ENCODE measurements at regions not wholly inside any gene's neighbourhood (a gene's known extent, or its start where the extent isn't known, plus 50 kb on each side); places are given as distances from the start of the nearest gene placed in this dataset.
"Not testable (repeated sequence)": the region's sequence is repeated elsewhere in the genome, so short reads cannot be mapped to it uniquely, and the experiment has no call there.

GRCh38 chr6:81300961-81301360, 451.5 kb downstream of the TENT5A start:
- Mint-ChIP-seq H3K36me3 (ENCODE audit: low read depth) (no peaks in the 10 kb centered on the region), H3K4me1 (no peaks in the 10 kb centered on the region), H3K27me3 (no peaks in the 10 kb centered on the region), H3K27ac (no peak overlapping the region), H3K4me3 (no peak overlapping the region), H3K9me3 (no peaks in the 10 kb centered on the region)
- intact Hi-C loops (cut with micrococcal nuclease), result no loop called here
- no peak for DNase-seq

GRCh38 chr6:81298751-81299150, 453.7 kb downstream of the TENT5A start:
- Mint-ChIP-seq H3K4me3 (no peak overlapping the region), H3K27me3 (no peaks in the 10 kb centered on the region), H3K36me3 (ENCODE audit: low read depth) (no peaks in the 10 kb centered on the region), H3K27ac (no peak overlapping the region), H3K9me3 (no peaks in the 10 kb centered on the region), H3K4me1 (no peaks in the 10 kb centered on the region)
- no peak for DNase-seq
- intact Hi-C loops (cut with micrococcal nuclease), result no loop called here

DNA sequence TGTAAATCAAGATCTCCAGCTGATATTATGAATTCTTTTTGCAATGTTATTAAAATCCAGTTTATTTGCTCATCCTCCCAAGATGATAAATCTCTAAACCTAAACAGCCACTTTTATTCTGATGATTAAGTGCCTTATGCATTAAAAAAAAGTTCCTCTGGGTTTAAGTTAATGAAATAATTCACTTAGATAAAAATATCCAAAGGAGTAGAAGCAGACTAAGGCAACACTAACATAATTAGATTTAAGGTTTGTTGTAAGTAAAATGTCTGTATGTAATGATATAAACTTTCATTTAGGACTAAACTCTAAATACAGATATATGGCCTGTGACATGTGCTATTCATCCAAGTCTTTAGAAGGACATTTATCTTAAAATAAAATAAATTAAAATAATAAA, 457.2 kb downstream of the TENT5A start:
- Mint-ChIP-seq H3K4me1 (no peaks in the 10 kb centered on the region), H3K4me3 (no peak overlapping the region), H3K9me3 (no peaks in the 10 kb centered on the region), H3K27ac (no peak overlapping the region), H3K36me3 (ENCODE audit: low read depth) (no peaks in the 10 kb centered on the region), H3K27me3 (no peaks in the 10 kb centered on the region)
- no peak for DNase-seq
- intact Hi-C loops (cut with micrococcal nuclease), result no loop called here

- Mint-ChIP-seq H3K4me3 (no peak overlapping the region), H3K27me3 (no peaks in the 10 kb centered on the region), H3K27ac (no peak overlapping the region), H3K9me3 (no peaks in the 10 kb centered on the region), H3K36me3 (ENCODE audit: low read depth) (no peaks in the 10 kb centered on the region), H3K4me1 (no peaks in the 10 kb centered on the region)
- intact Hi-C loops (cut with micrococcal nuclease), result no loop called here
- no peak for DNase-seq
Measured at GRCh38 chr6:81293896-81294295, 458.6 kb downstream of the TENT5A start.

DNA sequence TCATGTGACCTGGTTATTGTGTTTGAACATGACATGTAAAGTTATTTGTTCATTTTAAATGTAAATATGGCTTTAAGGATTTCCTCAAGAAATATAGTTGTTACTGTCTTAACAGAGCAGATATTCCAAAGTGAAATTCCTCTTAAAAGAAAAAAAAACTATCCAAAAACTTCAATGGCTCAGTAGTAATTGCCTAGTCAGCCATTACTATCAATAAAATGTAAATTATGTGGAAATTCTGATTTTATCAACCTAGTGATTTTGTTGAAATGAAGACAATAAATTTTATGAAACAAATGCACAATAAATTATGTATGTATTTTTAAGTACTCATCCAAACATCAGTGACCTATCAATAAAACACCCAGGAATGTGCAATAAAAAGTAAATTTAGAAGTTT, 463.3 kb downstream of the TENT5A start:
- Mint-ChIP-seq H3K27ac (no peak overlapping the region), H3K36me3 (ENCODE audit: low read depth) (no peaks in the 10 kb centered on the region), H3K9me3 (no peaks in the 10 kb centered on the region), H3K4me3 (no peak overlapping the region), H3K4me1 (no peaks in the 10 kb centered on the region), H3K27me3 (no peaks in the 10 kb centered on the region)
- intact Hi-C loops (cut with micrococcal nuclease), result no loop called here
- no peak for DNase-seq

GRCh38 chr6:81265106-81265505, 487.4 kb downstream of the TENT5A start:
- intact Hi-C loops (cut with micrococcal nuclease), result no loop called here
- Mint-ChIP-seq H3K36me3 (ENCODE audit: low read depth) (no peaks in the 10 kb centered on the region), H3K27ac (no peak overlapping the region), H3K4me1 (no peaks in the 10 kb centered on the region), H3K9me3 (no peaks in the 10 kb centered on the region), H3K27me3 (no peaks in the 10 kb centered on the region), H3K4me3 (no peak overlapping the region)
- no peak for DNase-seq

GRCh38 chr6:81263531-81264168, 488.8 kb downstream of the TENT5A start:
- Mint-ChIP-seq H3K9me3 (no peaks in the 10 kb centered on the region), H3K4me3 (no peak overlapping the region), H3K27ac (no peak overlapping the region)

GRCh38 chr6:81262656-81263055, 489.8 kb downstream of the TENT5A start:
- Mint-ChIP-seq H3K4me3 (no peak overlapping the region), H3K27ac (no peak overlapping the region), H3K36me3 (ENCODE audit: low read depth) (no peaks in the 10 kb centered on the region), H3K4me1 (no peaks in the 10 kb centered on the region), H3K9me3 (peaks cover 4% of the 10 kb centered on the region), H3K27me3 (no peaks in the 10 kb centered on the region)
- no peak for DNase-seq
- intact Hi-C loops (cut with micrococcal nuclease), result no loop called here

More at GRCh38 chr6:81263531-81264168, 488.8 kb downstream of the TENT5A start:
- no peaks in the 10 kb centered on the region for H3K27me3 Mint-ChIP-seq
- no peaks in the 10 kb centered on the region for H3K4me1 Mint-ChIP-seq
- no peaks in the 10 kb centered on the region for H3K36me3 Mint-ChIP-seq (ENCODE audit: low read depth)
- intact Hi-C loops (cut with micrococcal nuclease), result no loop called here
- no peak for DNase-seq

GRCh38 chr6:81256223-81256622, 496.3 kb downstream of the TENT5A start:
- peaks cover 16% of the 10 kb centered on the region for H3K9me3 Mint-ChIP-seq

GRCh38 chr6:81253821-81254220, 498.7 kb downstream of the TENT5A start:
- no peak for DNase-seq
- no peak overlapping the region for H3K4me3 Mint-ChIP-seq
- H3K36me3 Mint-ChIP-seq (ENCODE audit: low read depth), result no peaks in the 10 kb centered on the region

More at GRCh38 chr6:81256223-81256622, 496.3 kb downstream of the TENT5A start:
- H3K36me3 Mint-ChIP-seq (ENCODE audit: low read depth); DNase-seq; H3K27me3 Mint-ChIP-seq; H3K4me3 Mint-ChIP-seq; intact Hi-C loops (cut with micrococcal nuclease); H3K27ac Mint-ChIP-seq; H3K4me1 Mint-ChIP-seq: not testable (repeated sequence)

DNA sequence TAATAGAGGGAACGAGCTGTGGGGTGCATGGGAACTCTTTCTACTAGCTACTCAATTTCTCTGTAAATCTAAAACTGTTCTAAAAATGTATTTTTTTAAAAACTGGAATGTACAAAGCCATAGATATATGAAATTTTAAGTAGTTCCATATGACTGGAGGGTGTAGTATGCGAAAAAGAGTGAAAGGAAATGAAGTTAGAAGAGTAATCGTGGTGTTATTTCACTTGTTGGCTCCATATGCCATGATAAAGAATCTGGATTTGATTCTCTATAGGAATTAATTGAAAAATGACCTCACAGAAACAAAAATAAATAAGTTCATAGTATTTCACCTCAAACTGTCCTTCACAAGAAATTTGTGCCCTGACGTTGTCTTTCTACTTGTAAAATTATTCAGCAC, 500.2 kb downstream of the TENT5A start:
- DNase-seq, result no peak
- Mint-ChIP-seq H3K36me3 (ENCODE audit: low read depth) (no peaks in the 10 kb centered on the region), H3K4me1 (no peaks in the 10 kb centered on the region), H3K9me3 (peaks cover 8% of the 10 kb centered on the region), H3K27ac (no peak overlapping the region), H3K27me3 (no peaks in the 10 kb centered on the region), H3K4me3 (no peak overlapping the region)
- intact Hi-C loops (cut with micrococcal nuclease), result no loop called here

More at GRCh38 chr6:81253821-81254220, 498.7 kb downstream of the TENT5A start:
- no peaks in the 10 kb centered on the region for H3K27me3 Mint-ChIP-seq
- peaks cover 16% of the 10 kb centered on the region for H3K9me3 Mint-ChIP-seq
- intact Hi-C loops (cut with micrococcal nuclease), result no loop called here
- no peaks in the 10 kb centered on the region for H3K4me1 Mint-ChIP-seq
- H3K27ac Mint-ChIP-seq, result no peak overlapping the region

GRCh38 chr6:81246200-81246599, 506.3 kb downstream of the TENT5A start:
- intact Hi-C loops (cut with micrococcal nuclease), result no loop called here
- H3K27ac Mint-ChIP-seq, result no peak overlapping the region
- H3K36me3 Mint-ChIP-seq (ENCODE audit: low read depth), result no peaks in the 10 kb centered on the region
- H3K27me3 Mint-ChIP-seq, result no peaks in the 10 kb centered on the region
- H3K4me3 Mint-ChIP-seq, result no peak overlapping the region
- no peaks in the 10 kb centered on the region for H3K9me3 Mint-ChIP-seq
- no peaks in the 10 kb centered on the region for H3K4me1 Mint-ChIP-seq
- DNase-seq, result no peak

GRCh38 chr6:81242624-81243023, 509.9 kb downstream of the TENT5A start:
- no peaks in the 10 kb centered on the region for H3K36me3 Mint-ChIP-seq (ENCODE audit: low read depth)
- H3K27ac Mint-ChIP-seq, result no peak overlapping the region
- no peak for DNase-seq
- H3K4me1 Mint-ChIP-seq, result no peaks in the 10 kb centered on the region
- no peaks in the 10 kb centered on the region for H3K27me3 Mint-ChIP-seq
- no peak overlapping the region for H3K4me3 Mint-ChIP-seq
- intact Hi-C loops (cut with micrococcal nuclease), result no loop called here
- H3K9me3 Mint-ChIP-seq, result no peaks in the 10 kb centered on the region

DNA sequence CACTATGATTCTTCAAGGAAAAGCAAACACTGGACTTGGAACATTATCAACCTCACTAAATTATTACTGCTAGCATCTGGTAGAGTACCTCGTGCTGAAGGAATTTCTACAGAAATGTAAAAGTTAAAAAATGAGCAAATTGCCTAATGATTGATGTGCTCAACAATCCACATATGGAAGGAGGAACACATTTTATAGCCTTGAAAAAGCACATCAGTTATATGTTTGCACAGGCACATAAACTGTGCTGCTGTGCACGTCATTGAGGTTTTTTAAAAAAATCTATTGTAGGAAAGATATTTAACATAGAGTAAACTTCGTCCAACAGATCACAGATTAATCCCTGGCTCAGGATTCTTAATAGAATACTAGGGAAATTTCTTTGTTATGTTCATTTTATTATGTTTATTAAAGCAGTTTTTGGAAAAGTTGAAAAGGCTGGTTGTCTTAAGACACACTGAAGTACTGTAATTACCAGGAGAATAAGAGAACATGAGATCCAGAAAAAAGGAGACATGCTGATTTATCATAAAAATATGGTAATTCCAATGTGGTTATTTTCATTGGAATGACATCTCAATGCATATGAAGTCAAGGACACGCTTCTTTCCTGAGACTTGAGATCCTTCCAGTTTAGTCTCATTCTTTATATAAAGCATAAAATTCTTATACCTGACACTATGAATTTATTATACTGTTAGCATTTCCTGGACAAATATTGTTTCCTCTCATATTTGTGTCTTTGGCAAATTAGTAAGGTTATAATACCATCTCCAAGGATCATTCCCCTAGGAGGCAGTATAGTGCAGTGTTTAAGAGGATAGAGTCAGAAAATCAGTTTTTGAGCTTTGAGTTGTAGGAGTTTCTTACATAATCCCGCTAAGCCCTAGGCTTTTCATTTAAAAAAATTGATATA, 511.1 kb downstream of the TENT5A start:
- Mint-ChIP-seq H3K27ac (no peak overlapping the region), H3K4me1 (no peaks in the 10 kb centered on the region), H3K36me3 (ENCODE audit: low read depth) (no peaks in the 10 kb centered on the region), H3K9me3 (no peaks in the 10 kb centered on the region), H3K4me3 (no peak overlapping the region), H3K27me3 (no peaks in the 10 kb centered on the region)
- intact Hi-C loops (cut with micrococcal nuclease), result no loop called here
- DNase-seq, result no peak

All from activated CD4-positive, alpha-beta T cell treated with anti-CD3 and anti-CD28 coated beads, Interleukin-2, amount 10 ng/mL, durations not matched to agents 24 days and 14 days (primary cell).